ENCODE measurements at regions not wholly inside any gene's neighbourhood (a gene's known extent, or its start where the extent isn't known, plus 50 kb on each side); places are given as distances from the start of the nearest gene placed in this dataset.

GRCh38 chr10:29212597-29212996 is 76.3 kb upstream of the LYZL1 start:
- Histone ChIP-seq H3F3A (ENCODE audit: control insufficient read depth, insufficient read depth) (no peaks in the 10 kb centered on the region), H3K79me2 (ENCODE audit: control insufficient read depth, low read length) (no peaks in the 10 kb centered on the region), H3K36me3 (ENCODE audit: control insufficient read depth, low read length) (no peaks in the 10 kb centered on the region), H3K4me1 (ENCODE audit: control insufficient read depth, low read length) (no peaks in the 10 kb centered on the region), H3K27me3 (ENCODE audit: control insufficient read depth, low read length) (no peaks in the 10 kb centered on the region), H3K9me3 (ENCODE audit: control insufficient read depth, insufficient read depth, low read length) (no peaks in the 10 kb centered on the region), H3K27ac (ENCODE audit: low read depth, low read length) (no peak overlapping the region), H3K4me3 (ENCODE audit: low read length) (no peak overlapping the region), H3K9me2 (replicated peaks; ENCODE audit: control insufficient read depth, low read length) (no peaks in the 10 kb centered on the region), H4K20me1 (ENCODE audit: control insufficient read depth, insufficient read depth, low read depth, low read length) (no peaks in the 10 kb centered on the region), H3K4me2 (ENCODE audit: low read length) (no peak overlapping the region)
- TF ChIP-seq EZH2phosphoT487 (IDR thresholded peaks at IDR 0.05; ENCODE audit: borderline replicate concordance, low read length) (no peak), CTCF (IDR thresholded peaks at IDR 0.05; ENCODE audit: low read depth, low read length, poor library complexity, severe bottlenecking) (no peak)

DNA sequence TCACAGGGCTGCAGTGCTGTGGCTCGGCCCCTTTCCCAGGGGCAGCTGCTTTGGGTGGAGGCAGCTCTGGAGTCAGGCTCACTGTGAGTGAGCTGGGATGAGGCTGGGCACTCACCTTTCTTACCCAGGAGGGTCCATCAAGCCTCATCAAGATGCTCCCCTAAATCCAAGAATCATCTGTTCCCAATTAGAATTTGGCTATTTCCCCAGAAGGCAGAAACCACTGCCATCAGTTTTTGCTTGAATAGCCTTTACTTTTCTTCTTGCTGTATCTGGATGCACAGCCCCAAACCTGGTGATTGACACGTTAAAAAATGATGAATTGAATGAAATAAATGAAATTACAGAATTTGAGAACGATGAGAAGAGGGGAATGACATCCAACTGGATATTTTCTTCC is 74.3 kb upstream of the LYZL1 start:
- no peaks in the 10 kb centered on the region for H4K20me1 ChIP-seq (ENCODE audit: control insufficient read depth, insufficient read depth, low read depth, low read length)
- no peak overlapping the region for H3K4me2 ChIP-seq (ENCODE audit: low read length)
- H3K27me3 ChIP-seq (ENCODE audit: control insufficient read depth, low read length): no peaks in the 10 kb centered on the region
- H3K4me3 ChIP-seq (ENCODE audit: low read length): no peak overlapping the region
- TF ChIP-seq EZH2phosphoT487 (IDR thresholded peaks at IDR 0.05; ENCODE audit: borderline replicate concordance, low read length) (no peak), CTCF (IDR thresholded peaks at IDR 0.05; ENCODE audit: low read depth, low read length, poor library complexity, severe bottlenecking) (no peak)
- no peaks in the 10 kb centered on the region for H3K79me2 ChIP-seq (ENCODE audit: control insufficient read depth, low read length)
- no peaks in the 10 kb centered on the region for H3F3A ChIP-seq (ENCODE audit: control insufficient read depth, insufficient read depth)
- H3K9me2 ChIP-seq (replicated peaks; ENCODE audit: control insufficient read depth, low read length): no peaks in the 10 kb centered on the region
- no peaks in the 10 kb centered on the region for H3K36me3 ChIP-seq (ENCODE audit: control insufficient read depth, low read length)
- H3K4me1 ChIP-seq (ENCODE audit: control insufficient read depth, low read length): no peaks in the 10 kb centered on the region
- no peak overlapping the region for H3K27ac ChIP-seq (ENCODE audit: low read depth, low read length)
- H3K9me3 ChIP-seq (ENCODE audit: control insufficient read depth, insufficient read depth, low read length): no peaks in the 10 kb centered on the region

GRCh38 chr10:29217292-29217738 is 71.6 kb upstream of the LYZL1 start:
- no peak overlapping the region for H3K4me2 ChIP-seq (ENCODE audit: low read length)
- no peaks in the 10 kb centered on the region for H3K79me2 ChIP-seq (ENCODE audit: control insufficient read depth, low read length)
- H4K20me1 ChIP-seq (ENCODE audit: control insufficient read depth, insufficient read depth, low read depth, low read length): no peaks in the 10 kb centered on the region
- H3K27ac ChIP-seq (ENCODE audit: low read depth, low read length): no peak overlapping the region
- H3K9me3 ChIP-seq (ENCODE audit: control insufficient read depth, insufficient read depth, low read length): no peaks in the 10 kb centered on the region
- H3F3A ChIP-seq (ENCODE audit: control insufficient read depth, insufficient read depth): no peaks in the 10 kb centered on the region
- no peaks in the 10 kb centered on the region for H3K27me3 ChIP-seq (ENCODE audit: control insufficient read depth, low read length)
- TF ChIP-seq EZH2phosphoT487 (IDR thresholded peaks at IDR 0.05; ENCODE audit: borderline replicate concordance, low read length): no peak
- no peak for TF ChIP-seq CTCF (IDR thresholded peaks at IDR 0.05; ENCODE audit: low read depth, low read length, poor library complexity, severe bottlenecking)
- H3K36me3 ChIP-seq (ENCODE audit: control insufficient read depth, low read length): no peaks in the 10 kb centered on the region
- H3K4me3 ChIP-seq (ENCODE audit: low read length): no peak overlapping the region
- no peaks in the 10 kb centered on the region for H3K4me1 ChIP-seq (ENCODE audit: control insufficient read depth, low read length)
- H3K9me2 ChIP-seq (replicated peaks; ENCODE audit: control insufficient read depth, low read length): no peaks in the 10 kb centered on the region

DNA sequence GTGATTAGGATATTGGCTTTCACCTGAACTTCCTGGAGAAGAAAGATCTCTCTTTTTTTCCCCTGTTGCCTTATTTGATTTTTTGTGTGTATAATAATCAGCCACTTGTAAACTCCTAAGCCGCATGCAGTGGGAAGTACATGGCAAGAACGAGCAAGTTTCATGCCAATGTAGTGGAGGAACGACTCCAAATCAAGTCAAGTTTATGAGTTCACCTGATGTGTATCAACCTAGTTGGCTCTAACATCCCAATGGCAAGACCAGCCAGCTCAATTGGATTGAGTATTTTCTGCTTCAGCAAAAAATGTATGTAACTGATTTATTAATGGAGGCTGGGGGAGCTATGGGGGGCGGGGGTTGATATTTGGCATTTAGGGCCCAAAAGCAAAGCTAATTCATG is 65.5 kb upstream of the LYZL1 start:
- H3K27ac ChIP-seq (ENCODE audit: low read depth, low read length): no peak overlapping the region
- H3K4me2 ChIP-seq (ENCODE audit: low read length): no peak overlapping the region
- no peaks in the 10 kb centered on the region for H3K4me1 ChIP-seq (ENCODE audit: control insufficient read depth, low read length)
- no peaks in the 10 kb centered on the region for H3K9me3 ChIP-seq (ENCODE audit: control insufficient read depth, insufficient read depth, low read length)
- no peaks in the 10 kb centered on the region for H3K79me2 ChIP-seq (ENCODE audit: control insufficient read depth, low read length)
- no peaks in the 10 kb centered on the region for H3K9me2 ChIP-seq (replicated peaks; ENCODE audit: control insufficient read depth, low read length)
- no peaks in the 10 kb centered on the region for H3K36me3 ChIP-seq (ENCODE audit: control insufficient read depth, low read length)
- H3K4me3 ChIP-seq (ENCODE audit: low read length): no peak overlapping the region
- no peak for TF ChIP-seq CTCF (IDR thresholded peaks at IDR 0.05; ENCODE audit: low read depth, low read length, poor library complexity, severe bottlenecking)
- TF ChIP-seq EZH2phosphoT487 (IDR thresholded peaks at IDR 0.05; ENCODE audit: borderline replicate concordance, low read length): no peak
- no peaks in the 10 kb centered on the region for H3K27me3 ChIP-seq (ENCODE audit: control insufficient read depth, low read length)
- no peaks in the 10 kb centered on the region for H3F3A ChIP-seq (ENCODE audit: control insufficient read depth, insufficient read depth)
- H4K20me1 ChIP-seq (ENCODE audit: control insufficient read depth, insufficient read depth, low read depth, low read length): no peaks in the 10 kb centered on the region

All from DOHH2 (cell line).